ENCODE measurements at regions not wholly inside any gene's neighbourhood (a gene's known extent, or its start where the extent isn't known, plus 50 kb on each side); places are given as distances from the start of the nearest gene placed in this dataset.

- no peaks in the 10 kb centered on the region for H3K9me3 ChIP-seq (ENCODE audit: control insufficient read depth in 2 of 2, insufficient read depth in 1 of 2, low read length in 1 of 2)
- no peak for DNase-seq (ENCODE audit: low read depth in 6 of 9, low spot score in 9 of 9)
- H3K27ac ChIP-seq (ENCODE audit: low read depth in 1 of 2, low read length in 1 of 2), result no peak overlapping the region
- no peaks in the 10 kb centered on the region for H3K27me3 ChIP-seq (ENCODE audit: control insufficient read depth in 2 of 2, insufficient read depth in 1 of 2, low read length in 1 of 2)
- no peaks in the 10 kb centered on the region for H3K36me3 ChIP-seq (ENCODE audit: control insufficient read depth in 2 of 2, insufficient read depth in 2 of 2, low read length in 1 of 2)
- H3K4me3 ChIP-seq (ENCODE audit: low read length in 2 of 2), result no peak overlapping the region
- 93% methylated on average over 8 of the region's 8 CpGs for WGBS
- no peaks in the 10 kb centered on the region for H3K4me1 ChIP-seq (ENCODE audit: control insufficient read depth in 2 of 2, insufficient read depth in 2 of 2, low read length in 2 of 2)
These were observed 229.9 kb downstream of the ABCC12 start for GRCh38 chr16:47925811-47926460.

GRCh38 chr16:47924950-47925349 lies 230.8 kb downstream of the ABCC12 start:
- DNase-seq (ENCODE audit: low read depth in 6 of 9, low spot score in 9 of 9), result no peak
- Histone ChIP-seq H3K4me1 (ENCODE audit: control insufficient read depth in 2 of 2, insufficient read depth in 2 of 2, low read length in 2 of 2) (no peaks in the 10 kb centered on the region), H3K9me3 (ENCODE audit: control insufficient read depth in 2 of 2, insufficient read depth in 1 of 2, low read length in 1 of 2) (no peaks in the 10 kb centered on the region), H3K27me3 (ENCODE audit: control insufficient read depth in 2 of 2, insufficient read depth in 1 of 2, low read length in 1 of 2) (no peaks in the 10 kb centered on the region), H3K4me3 (ENCODE audit: low read length in 2 of 2) (no peak overlapping the region), H3K27ac (ENCODE audit: low read depth in 1 of 2, low read length in 1 of 2) (no peak overlapping the region), H3K36me3 (ENCODE audit: control insufficient read depth in 2 of 2, insufficient read depth in 2 of 2, low read length in 1 of 2) (no peaks in the 10 kb centered on the region)
- 97% methylated on average over 2 of the region's 2 CpGs for WGBS

GRCh38 chr16:47921535-47921934 lies 234.3 kb downstream of the ABCC12 start:
- Histone ChIP-seq H3K4me1 (ENCODE audit: control insufficient read depth in 2 of 2, insufficient read depth in 2 of 2, low read length in 2 of 2) (no peaks in the 10 kb centered on the region), H3K27me3 (ENCODE audit: control insufficient read depth in 2 of 2, insufficient read depth in 1 of 2, low read length in 1 of 2) (no peaks in the 10 kb centered on the region), H3K27ac (ENCODE audit: low read depth in 1 of 2, low read length in 1 of 2) (no peak overlapping the region), H3K4me3 (ENCODE audit: low read length in 2 of 2) (no peak overlapping the region), H3K36me3 (ENCODE audit: control insufficient read depth in 2 of 2, insufficient read depth in 2 of 2, low read length in 1 of 2) (no peaks in the 10 kb centered on the region), H3K9me3 (ENCODE audit: control insufficient read depth in 2 of 2, insufficient read depth in 1 of 2, low read length in 1 of 2) (no peaks in the 10 kb centered on the region)
- WGBS, result 69% methylated on average over 1 of the region's 1 CpG
- no peak for DNase-seq (ENCODE audit: low read depth in 6 of 9, low spot score in 9 of 9)

- H3K4me3 ChIP-seq (ENCODE audit: low read length in 2 of 2), result no peak overlapping the region
- DNase-seq (ENCODE audit: low read depth in 6 of 9, low spot score in 9 of 9), result no peak
- H3K36me3 ChIP-seq (ENCODE audit: control insufficient read depth in 2 of 2, insufficient read depth in 2 of 2, low read length in 1 of 2), result no peaks in the 10 kb centered on the region
- no peak overlapping the region for H3K27ac ChIP-seq (ENCODE audit: low read depth in 1 of 2, low read length in 1 of 2)
- no peaks in the 10 kb centered on the region for H3K9me3 ChIP-seq (ENCODE audit: control insufficient read depth in 2 of 2, insufficient read depth in 1 of 2, low read length in 1 of 2)
- WGBS, result 8% methylated on average over 1 of the region's 1 CpG
- no peaks in the 10 kb centered on the region for H3K4me1 ChIP-seq (ENCODE audit: control insufficient read depth in 2 of 2, insufficient read depth in 2 of 2, low read length in 2 of 2)
- H3K27me3 ChIP-seq (ENCODE audit: control insufficient read depth in 2 of 2, insufficient read depth in 1 of 2, low read length in 1 of 2), result no peaks in the 10 kb centered on the region
These were observed 235.1 kb downstream of the ABCC12 start for GRCh38 chr16:47920709-47921108.

GRCh38 chr16:47917118-47917517 lies 238.7 kb downstream of the ABCC12 start:
- Histone ChIP-seq H3K4me3 (ENCODE audit: low read length in 2 of 2) (no peak overlapping the region), H3K9me3 (ENCODE audit: control insufficient read depth in 2 of 2, insufficient read depth in 1 of 2, low read length in 1 of 2) (no peaks in the 10 kb centered on the region), H3K27me3 (ENCODE audit: control insufficient read depth in 2 of 2, insufficient read depth in 1 of 2, low read length in 1 of 2) (no peaks in the 10 kb centered on the region), H3K4me1 (ENCODE audit: control insufficient read depth in 2 of 2, insufficient read depth in 2 of 2, low read length in 2 of 2) (no peaks in the 10 kb centered on the region), H3K27ac (ENCODE audit: low read depth in 1 of 2, low read length in 1 of 2) (no peak overlapping the region), H3K36me3 (ENCODE audit: control insufficient read depth in 2 of 2, insufficient read depth in 2 of 2, low read length in 1 of 2) (no peaks in the 10 kb centered on the region)
- DNase-seq (ENCODE audit: low read depth in 6 of 9, low spot score in 9 of 9), result no peak

GRCh38 chr16:47916266-47916665 lies 239.5 kb downstream of the ABCC12 start:
- Histone ChIP-seq H3K36me3 (ENCODE audit: control insufficient read depth in 2 of 2, insufficient read depth in 2 of 2, low read length in 1 of 2) (no peaks in the 10 kb centered on the region), H3K9me3 (ENCODE audit: control insufficient read depth in 2 of 2, insufficient read depth in 1 of 2, low read length in 1 of 2) (no peaks in the 10 kb centered on the region), H3K27ac (ENCODE audit: low read depth in 1 of 2, low read length in 1 of 2) (no peak overlapping the region), H3K27me3 (ENCODE audit: control insufficient read depth in 2 of 2, insufficient read depth in 1 of 2, low read length in 1 of 2) (no peaks in the 10 kb centered on the region), H3K4me1 (ENCODE audit: control insufficient read depth in 2 of 2, insufficient read depth in 2 of 2, low read length in 2 of 2) (no peaks in the 10 kb centered on the region), H3K4me3 (ENCODE audit: low read length in 2 of 2) (no peak overlapping the region)
- DNase-seq (ENCODE audit: low read depth in 6 of 9, low spot score in 9 of 9), result no peak
- WGBS, result 79% methylated on average over 2 of the region's 2 CpGs

GRCh38 chr16:47907109-47907508 lies 248.7 kb downstream of the ABCC12 start:
- Histone ChIP-seq H3K4me1 (ENCODE audit: control insufficient read depth in 2 of 2, insufficient read depth in 2 of 2, low read length in 2 of 2) (no peaks in the 10 kb centered on the region), H3K4me3 (ENCODE audit: low read length in 2 of 2) (no peak overlapping the region), H3K27me3 (ENCODE audit: control insufficient read depth in 2 of 2, insufficient read depth in 1 of 2, low read length in 1 of 2) (no peaks in the 10 kb centered on the region), H3K9me3 (ENCODE audit: control insufficient read depth in 2 of 2, insufficient read depth in 1 of 2, low read length in 1 of 2) (no peaks in the 10 kb centered on the region), H3K36me3 (ENCODE audit: control insufficient read depth in 2 of 2, insufficient read depth in 2 of 2, low read length in 1 of 2) (no peaks in the 10 kb centered on the region), H3K27ac (ENCODE audit: low read depth in 1 of 2, low read length in 1 of 2) (no peak overlapping the region)
- DNase-seq (ENCODE audit: low read depth in 6 of 9, low spot score in 9 of 9), result no peak
- 91% methylated on average over 13 of the region's 13 CpGs for WGBS

GRCh38 chr16:47905771-47906170 lies 250.0 kb downstream of the ABCC12 start:
- Histone ChIP-seq H3K36me3 (ENCODE audit: control insufficient read depth in 2 of 2, insufficient read depth in 2 of 2, low read length in 1 of 2) (no peaks in the 10 kb centered on the region), H3K27me3 (ENCODE audit: control insufficient read depth in 2 of 2, insufficient read depth in 1 of 2, low read length in 1 of 2) (no peaks in the 10 kb centered on the region), H3K4me3 (ENCODE audit: low read length in 2 of 2) (no peak overlapping the region), H3K27ac (ENCODE audit: low read depth in 1 of 2, low read length in 1 of 2) (no peak overlapping the region), H3K9me3 (ENCODE audit: control insufficient read depth in 2 of 2, insufficient read depth in 1 of 2, low read length in 1 of 2) (no peaks in the 10 kb centered on the region), H3K4me1 (ENCODE audit: control insufficient read depth in 2 of 2, insufficient read depth in 2 of 2, low read length in 2 of 2) (no peaks in the 10 kb centered on the region)
- no peak for DNase-seq (ENCODE audit: low read depth in 6 of 9, low spot score in 9 of 9)
- 76% methylated on average over 3 of the region's 3 CpGs for WGBS

GRCh38 chr16:47904691-47905090 lies 251.1 kb downstream of the ABCC12 start:
- no peaks in the 10 kb centered on the region for H3K4me1 ChIP-seq (ENCODE audit: control insufficient read depth in 2 of 2, insufficient read depth in 2 of 2, low read length in 2 of 2)
- no peaks in the 10 kb centered on the region for H3K36me3 ChIP-seq (ENCODE audit: control insufficient read depth in 2 of 2, insufficient read depth in 2 of 2, low read length in 1 of 2)
- H3K27me3 ChIP-seq (ENCODE audit: control insufficient read depth in 2 of 2, insufficient read depth in 1 of 2, low read length in 1 of 2), result no peaks in the 10 kb centered on the region
- no peak overlapping the region for H3K4me3 ChIP-seq (ENCODE audit: low read length in 2 of 2)
- no peaks in the 10 kb centered on the region for H3K9me3 ChIP-seq (ENCODE audit: control insufficient read depth in 2 of 2, insufficient read depth in 1 of 2, low read length in 1 of 2)
- DNase-seq (ENCODE audit: low read depth in 6 of 9, low spot score in 9 of 9), result no peak
- WGBS, result 86% methylated on average over 6 of the region's 6 CpGs
- H3K27ac ChIP-seq (ENCODE audit: low read depth in 1 of 2, low read length in 1 of 2), result no peak overlapping the region

GRCh38 chr16:47903470-47903869 lies 252.3 kb downstream of the ABCC12 start:
- Histone ChIP-seq H3K27ac (ENCODE audit: low read depth in 1 of 2, low read length in 1 of 2) (no peak overlapping the region), H3K9me3 (ENCODE audit: control insufficient read depth in 2 of 2, insufficient read depth in 1 of 2, low read length in 1 of 2) (no peaks in the 10 kb centered on the region), H3K4me3 (ENCODE audit: low read length in 2 of 2) (no peak overlapping the region), H3K36me3 (ENCODE audit: control insufficient read depth in 2 of 2, insufficient read depth in 2 of 2, low read length in 1 of 2) (no peaks in the 10 kb centered on the region), H3K4me1 (ENCODE audit: control insufficient read depth in 2 of 2, insufficient read depth in 2 of 2, low read length in 2 of 2) (no peaks in the 10 kb centered on the region), H3K27me3 (ENCODE audit: control insufficient read depth in 2 of 2, insufficient read depth in 1 of 2, low read length in 1 of 2) (no peaks in the 10 kb centered on the region)
- WGBS, result 73% methylated on average over 10 of the region's 10 CpGs
- DNase-seq (ENCODE audit: low read depth in 6 of 9, low spot score in 9 of 9), result no peak
